ENCODE measurements at regions not wholly inside any gene's neighbourhood (a gene's known extent, or its start where the extent isn't known, plus 50 kb on each side); places are given as distances from the start of the nearest gene placed in this dataset.

DNA sequence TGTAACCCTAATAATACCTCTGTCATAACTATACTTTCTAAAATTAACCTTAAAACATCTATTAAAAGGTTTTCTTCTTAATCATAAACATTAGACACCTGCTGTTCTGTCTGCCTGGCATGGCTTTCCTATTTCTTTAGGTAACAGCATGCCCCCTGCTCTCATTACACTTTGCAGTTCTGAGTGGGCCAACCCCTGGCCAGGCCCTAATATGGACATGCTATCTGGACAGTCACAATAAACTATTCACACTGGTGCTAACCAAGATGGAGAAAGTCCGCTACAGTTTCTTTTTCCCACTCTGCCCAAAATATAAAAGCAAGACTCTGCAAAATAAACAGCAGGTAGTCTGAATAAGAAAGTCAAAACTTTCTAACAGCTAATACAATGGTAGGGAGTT is 84.0 kb downstream of the ELAPOR2 start:
- TF ChIP-seq EZH2phosphoT487 (conservative IDR thresholded peaks at IDR 0.05; ENCODE audit: low read length): no peak
- TF ChIP-seq, protein P1, sequence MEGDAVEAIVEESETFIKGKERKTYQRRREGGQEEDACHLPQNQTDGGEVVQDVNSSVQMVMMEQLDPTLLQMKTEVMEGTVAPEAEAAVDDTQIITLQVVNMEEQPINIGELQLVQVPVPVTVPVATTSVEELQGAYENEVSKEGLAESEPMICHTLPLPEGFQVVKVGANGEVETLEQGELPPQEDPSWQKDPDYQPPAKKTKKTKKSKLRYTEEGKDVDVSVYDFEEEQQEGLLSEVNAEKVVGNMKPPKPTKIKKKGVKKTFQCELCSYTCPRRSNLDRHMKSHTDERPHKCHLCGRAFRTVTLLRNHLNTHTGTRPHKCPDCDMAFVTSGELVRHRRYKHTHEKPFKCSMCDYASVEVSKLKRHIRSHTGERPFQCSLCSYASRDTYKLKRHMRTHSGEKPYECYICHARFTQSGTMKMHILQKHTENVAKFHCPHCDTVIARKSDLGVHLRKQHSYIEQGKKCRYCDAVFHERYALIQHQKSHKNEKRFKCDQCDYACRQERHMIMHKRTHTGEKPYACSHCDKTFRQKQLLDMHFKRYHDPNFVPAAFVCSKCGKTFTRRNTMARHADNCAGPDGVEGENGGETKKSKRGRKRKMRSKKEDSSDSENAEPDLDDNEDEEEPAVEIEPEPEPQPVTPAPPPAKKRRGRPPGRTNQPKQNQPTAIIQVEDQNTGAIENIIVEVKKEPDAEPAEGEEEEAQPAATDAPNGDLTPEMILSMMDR (IDR thresholded peaks at IDR 0.05; ENCODE audit: insufficient read depth, low read length, poor library complexity, severe bottlenecking): no peak
